ENCODE measurements at regions not wholly inside any gene's neighbourhood (a gene's known extent, or its start where the extent isn't known, plus 50 kb on each side); places are given as distances from the start of the nearest gene placed in this dataset.

GRCh38 chr3:165522386-165522785 lies 314.8 kb downstream of the BCHE start:
- H3K14ac ChIP-seq (ENCODE audit: low read length), result no peak overlapping the region
- no peak overlapping the region for H3K4me2 ChIP-seq (ENCODE audit: insufficient read depth, low read length, poor library complexity, severe bottlenecking)
- no peaks in the 10 kb centered on the region for H3K36me3 ChIP-seq (replicated peaks in 1 of 2; ENCODE audit: control insufficient read depth in 2 of 2, insufficient read depth in 2 of 2, low read length in 2 of 2)
- no peak overlapping the region for H3K9ac ChIP-seq (ENCODE audit: low read depth, low read length, poor library complexity)
- H2BK5ac ChIP-seq (ENCODE audit: low read length), result no peak overlapping the region
- no peak overlapping the region for H3K18ac ChIP-seq (ENCODE audit: low read length)
- H3K79me1 ChIP-seq (ENCODE audit: low read depth, low read length), result no peaks in the 10 kb centered on the region
- H4K8ac ChIP-seq (ENCODE audit: low read depth, low read length), result no peak overlapping the region
- H3K27me3 ChIP-seq (ENCODE audit: control insufficient read depth in 3 of 3, insufficient read depth in 3 of 3, low read depth in 1 of 3, low read length in 3 of 3), result no peaks in the 10 kb centered on the region
- no peak overlapping the region for H2BK15ac ChIP-seq (ENCODE audit: low read length)
- no peak overlapping the region for H3K4ac ChIP-seq (ENCODE audit: low read length)
- no peak overlapping the region for H3K27ac ChIP-seq (replicated peaks; ENCODE audit: low read length)
- H3K4me3 ChIP-seq (ENCODE audit: low read length in 2 of 2), result no peak overlapping the region
- no peak overlapping the region for H2BK12ac ChIP-seq (ENCODE audit: low read length)
- H2AK5ac ChIP-seq (ENCODE audit: low read depth, low read length), result no peak overlapping the region
- H4K91ac ChIP-seq (ENCODE audit: low read depth, low read length, poor library complexity), result no peak overlapping the region
- H3K4me1 ChIP-seq (ENCODE audit: control insufficient read depth in 2 of 2, insufficient read depth in 1 of 2, low read depth in 1 of 2, low read length in 2 of 2), result no peaks in the 10 kb centered on the region
- no CpG with 5 or more reads among the region's 1 CpG for WGBS, 2 donors (ENCODE audit: extremely low coverage in 2 of 2, insufficient read length in 2 of 2, insufficient replicate concordance in 1 of 2)
- no peak for DNase-seq (ENCODE audit: low spot score)
- no peak overlapping the region for H2AFZ ChIP-seq (ENCODE audit: low read length)
- no peak overlapping the region for H2BK120ac ChIP-seq (ENCODE audit: low read depth, low read length)
- H3K9me3 ChIP-seq (replicated peaks in 1 of 2; ENCODE audit: control insufficient read depth in 2 of 2, insufficient read depth in 1 of 2, low read depth in 1 of 2, low read length in 2 of 2), result no peaks in the 10 kb centered on the region
- H3K23ac ChIP-seq (ENCODE audit: low read depth, low read length, poor library complexity), result no peak overlapping the region

DNA sequence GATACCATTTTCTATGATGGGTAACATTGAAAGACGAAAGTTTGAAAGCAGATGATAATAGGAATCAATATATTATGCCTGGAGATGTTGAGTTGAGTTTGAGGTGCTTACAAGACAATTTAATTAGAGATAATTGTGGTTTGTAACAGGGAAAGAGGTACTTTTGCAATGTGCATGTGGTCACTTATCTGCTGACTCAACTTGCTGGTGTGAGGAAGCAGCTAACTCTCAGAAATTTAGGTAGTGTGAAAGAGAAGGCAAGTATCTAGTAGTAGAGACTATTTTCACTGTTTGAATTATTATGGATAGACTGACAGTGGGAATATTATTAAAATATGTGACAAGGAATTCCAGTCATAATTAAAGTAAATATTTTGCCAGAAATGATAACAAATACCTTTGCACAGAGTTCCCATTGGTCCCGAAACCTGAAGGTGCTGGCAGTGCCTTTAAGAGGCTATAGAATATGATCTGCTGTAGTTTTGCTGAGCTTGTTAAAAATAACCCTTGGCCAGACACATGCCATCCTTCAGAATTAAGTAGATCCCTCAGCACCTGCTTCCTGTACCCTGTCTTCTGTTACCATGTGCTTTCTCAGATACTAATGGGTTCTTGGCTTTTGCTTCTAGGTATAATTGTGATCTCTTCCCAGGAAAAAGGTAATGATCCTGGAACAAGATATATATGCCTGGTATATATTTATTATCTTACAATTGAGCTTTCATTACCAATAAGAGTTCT lies 315.9 kb downstream of the BCHE start:
- Histone ChIP-seq H2BK5ac (ENCODE audit: low read length) (no peak overlapping the region), H3K14ac (ENCODE audit: low read length) (no peak overlapping the region), H2BK12ac (ENCODE audit: low read length) (no peak overlapping the region), H3K79me1 (ENCODE audit: low read depth, low read length) (no peaks in the 10 kb centered on the region), H3K4me1 (ENCODE audit: control insufficient read depth in 2 of 2, insufficient read depth in 1 of 2, low read depth in 1 of 2, low read length in 2 of 2) (no peaks in the 10 kb centered on the region), H3K4me2 (ENCODE audit: insufficient read depth, low read length, poor library complexity, severe bottlenecking) (no peak overlapping the region), H3K27ac (replicated peaks; ENCODE audit: low read length) (no peak overlapping the region), H2AK5ac (ENCODE audit: low read depth, low read length) (no peak overlapping the region), H4K8ac (ENCODE audit: low read depth, low read length) (no peak overlapping the region), H3K4ac (ENCODE audit: low read length) (no peak overlapping the region), H3K4me3 (ENCODE audit: low read length in 2 of 2) (no peak overlapping the region), H2AFZ (ENCODE audit: low read length) (no peak overlapping the region), H3K18ac (ENCODE audit: low read length) (no peak overlapping the region), H3K36me3 (replicated peaks in 1 of 2; ENCODE audit: control insufficient read depth in 2 of 2, insufficient read depth in 2 of 2, low read length in 2 of 2) (no peaks in the 10 kb centered on the region), H3K23ac (ENCODE audit: low read depth, low read length, poor library complexity) (no peak overlapping the region), H3K9ac (ENCODE audit: low read depth, low read length, poor library complexity) (no peak overlapping the region), H3K27me3 (ENCODE audit: control insufficient read depth in 3 of 3, insufficient read depth in 3 of 3, low read depth in 1 of 3, low read length in 3 of 3) (no peaks in the 10 kb centered on the region), H4K91ac (ENCODE audit: low read depth, low read length, poor library complexity) (no peak overlapping the region), H3K9me3 (replicated peaks in 1 of 2; ENCODE audit: control insufficient read depth in 2 of 2, insufficient read depth in 1 of 2, low read depth in 1 of 2, low read length in 2 of 2) (no peaks in the 10 kb centered on the region), H2BK15ac (ENCODE audit: low read length) (no peak overlapping the region), H2BK120ac (ENCODE audit: low read depth, low read length) (no peak overlapping the region)
- WGBS, 2 donors (ENCODE audit: extremely low coverage in 2 of 2, insufficient read length in 2 of 2, insufficient replicate concordance in 1 of 2), result no CpG with 5 or more reads among the region's 2 CpGs
- DNase-seq (ENCODE audit: low spot score), result no peak

DNA sequence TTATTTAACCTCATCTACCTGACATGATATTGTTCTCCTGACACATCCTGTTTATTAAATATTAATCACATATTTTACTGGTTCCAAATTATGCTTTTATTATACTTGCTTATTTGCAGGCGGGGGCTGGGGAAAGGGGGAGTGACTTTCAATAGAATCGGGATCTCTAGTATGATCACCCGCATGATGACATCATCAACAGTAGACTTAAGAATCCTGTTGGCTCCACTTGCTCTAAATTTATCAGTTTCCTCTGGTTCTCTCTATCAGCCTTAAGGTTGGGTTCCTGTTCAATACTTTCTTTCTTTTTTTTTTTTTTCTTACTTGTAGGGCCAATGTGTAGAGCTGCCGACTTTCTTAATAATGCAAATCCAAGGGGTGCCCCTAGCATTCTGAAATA lies 317.5 kb downstream of the BCHE start:
- no peak for DNase-seq (ENCODE audit: low spot score)
- no peak overlapping the region for H3K27ac ChIP-seq (replicated peaks; ENCODE audit: low read length)
- H3K4ac ChIP-seq (ENCODE audit: low read length), result no peak overlapping the region
- no CpG with 5 or more reads among the region's 4 CpGs for WGBS, 2 donors (ENCODE audit: extremely low coverage in 2 of 2, insufficient read length in 2 of 2, insufficient replicate concordance in 1 of 2)
- H4K8ac ChIP-seq (ENCODE audit: low read depth, low read length), result no peak overlapping the region
- no peaks in the 10 kb centered on the region for H3K36me3 ChIP-seq (replicated peaks in 1 of 2; ENCODE audit: control insufficient read depth in 2 of 2, insufficient read depth in 2 of 2, low read length in 2 of 2)
- no peak overlapping the region for H3K18ac ChIP-seq (ENCODE audit: low read length)
- H2AFZ ChIP-seq (ENCODE audit: low read length), result no peak overlapping the region
- no peak overlapping the region for H3K9ac ChIP-seq (ENCODE audit: low read depth, low read length, poor library complexity)
- H3K14ac ChIP-seq (ENCODE audit: low read length), result no peak overlapping the region
- no peaks in the 10 kb centered on the region for H3K79me1 ChIP-seq (ENCODE audit: low read depth, low read length)
- H4K91ac ChIP-seq (ENCODE audit: low read depth, low read length, poor library complexity), result no peak overlapping the region
- no peak overlapping the region for H3K23ac ChIP-seq (ENCODE audit: low read depth, low read length, poor library complexity)
- H2AK5ac ChIP-seq (ENCODE audit: low read depth, low read length), result no peak overlapping the region
- no peaks in the 10 kb centered on the region for H3K9me3 ChIP-seq (replicated peaks in 1 of 2; ENCODE audit: control insufficient read depth in 2 of 2, insufficient read depth in 1 of 2, low read depth in 1 of 2, low read length in 2 of 2)
- H3K27me3 ChIP-seq (ENCODE audit: control insufficient read depth in 3 of 3, insufficient read depth in 3 of 3, low read depth in 1 of 3, low read length in 3 of 3), result no peaks in the 10 kb centered on the region
- H2BK5ac ChIP-seq (ENCODE audit: low read length), result no peak overlapping the region
- H3K4me1 ChIP-seq (ENCODE audit: control insufficient read depth in 2 of 2, insufficient read depth in 1 of 2, low read depth in 1 of 2, low read length in 2 of 2), result no peaks in the 10 kb centered on the region
- no peak overlapping the region for H2BK12ac ChIP-seq (ENCODE audit: low read length)
- H2BK15ac ChIP-seq (ENCODE audit: low read length), result no peak overlapping the region
- no peak overlapping the region for H3K4me2 ChIP-seq (ENCODE audit: insufficient read depth, low read length, poor library complexity, severe bottlenecking)
- no peak overlapping the region for H3K4me3 ChIP-seq (ENCODE audit: low read length in 2 of 2)
- no peak overlapping the region for H2BK120ac ChIP-seq (ENCODE audit: low read depth, low read length)

DNA sequence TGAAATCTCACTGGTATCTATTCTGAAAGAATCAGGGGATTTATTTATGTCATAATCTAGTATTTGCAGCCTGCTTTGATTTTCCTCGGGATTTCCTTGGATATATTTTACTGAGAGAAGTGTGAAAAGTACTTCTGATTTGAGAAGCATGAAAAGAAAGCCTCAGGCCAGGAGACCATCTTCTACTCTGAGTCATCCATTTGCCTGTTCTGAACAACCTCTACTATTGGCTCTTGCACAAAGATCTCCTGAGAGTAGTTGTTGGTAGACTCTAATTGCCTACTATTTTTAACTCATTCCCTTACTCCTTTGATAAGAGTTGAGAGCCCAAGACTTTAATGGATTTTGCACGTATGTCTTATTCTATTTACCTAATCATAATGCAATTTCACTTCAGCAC lies 318.9 kb downstream of the BCHE start:
- Histone ChIP-seq H2BK120ac (ENCODE audit: low read depth, low read length) (no peak overlapping the region), H4K91ac (ENCODE audit: low read depth, low read length, poor library complexity) (no peak overlapping the region), H3K4ac (ENCODE audit: low read length) (no peak overlapping the region), H3K14ac (ENCODE audit: low read length) (no peak overlapping the region), H3K4me3 (ENCODE audit: low read length in 2 of 2) (no peak overlapping the region), H4K8ac (ENCODE audit: low read depth, low read length) (no peak overlapping the region), H2BK5ac (ENCODE audit: low read length) (no peak overlapping the region), H3K79me1 (ENCODE audit: low read depth, low read length) (no peaks in the 10 kb centered on the region), H3K4me2 (ENCODE audit: insufficient read depth, low read length, poor library complexity, severe bottlenecking) (no peak overlapping the region), H3K27me3 (ENCODE audit: control insufficient read depth in 3 of 3, insufficient read depth in 3 of 3, low read depth in 1 of 3, low read length in 3 of 3) (no peaks in the 10 kb centered on the region), H3K9me3 (replicated peaks in 1 of 2; ENCODE audit: control insufficient read depth in 2 of 2, insufficient read depth in 1 of 2, low read depth in 1 of 2, low read length in 2 of 2) (no peaks in the 10 kb centered on the region), H3K27ac (replicated peaks; ENCODE audit: low read length) (no peak overlapping the region), H2BK15ac (ENCODE audit: low read length) (no peak overlapping the region), H3K18ac (ENCODE audit: low read length) (no peak overlapping the region), H3K23ac (ENCODE audit: low read depth, low read length, poor library complexity) (no peak overlapping the region), H2BK12ac (ENCODE audit: low read length) (no peak overlapping the region), H3K36me3 (replicated peaks in 1 of 2; ENCODE audit: control insufficient read depth in 2 of 2, insufficient read depth in 2 of 2, low read length in 2 of 2) (no peaks in the 10 kb centered on the region), H2AK5ac (ENCODE audit: low read depth, low read length) (no peak overlapping the region), H3K9ac (ENCODE audit: low read depth, low read length, poor library complexity) (no peak overlapping the region), H2AFZ (ENCODE audit: low read length) (no peak overlapping the region), H3K4me1 (ENCODE audit: control insufficient read depth in 2 of 2, insufficient read depth in 1 of 2, low read depth in 1 of 2, low read length in 2 of 2) (no peaks in the 10 kb centered on the region)
- DNase-seq (ENCODE audit: low spot score), result no peak
- no CpG with 5 or more reads among the region's 2 CpGs for WGBS, 2 donors (ENCODE audit: extremely low coverage in 2 of 2, insufficient read length in 2 of 2, insufficient replicate concordance in 1 of 2)
